OCI-LY7 (cell line): ENCODE measurements at regions not wholly inside any gene's neighbourhood (a gene's known extent, or its start where the extent isn't known, plus 50 kb on each side); places are given as distances from the start of the nearest gene placed in this dataset.

Source experiments
- BruUV-seq: library from RNA; stranded (reverse); fragments of 400-500 nt; replicated peaks from 2 replicates; lab custom pipeline; 2021; lab: Mats Ljungman, UMichigan
- CTCF ChIA-PET: fragments of 300-600 bp; sonication (Branson Sonifier 250); formaldehyde crosslinking; loops from one replicate; lab custom pipeline; 2022; ENCODE audit warnings: antibody characterized with exemption; ENCODE audit not compliant: unreplicated experiment; lab: Charles Lee
- POLR2A ChIA-PET: fragments of 300-600 bp; sonication (Branson Sonifier 250); formaldehyde crosslinking; loops from one replicate; lab custom pipeline; 2022; ENCODE audit warnings: antibody characterized with exemption; lab: Charles Lee
- DNase-seq: peaks from one replicate; pipeline ENCODE4 v3.0.0-alpha.2; 2015; ENCODE audit warnings: low spot score
- H2AFZ ChIP-seq: fragments of 200-600 bp; sonication (generic), shearing (Covaris generic); 2 replicates; pipeline ENCODE4 v1.6.1; 2014; ENCODE audit warnings: mild to moderate bottlenecking, antibody characterized with exemption, low read length, moderate library complexity
- H3K27ac ChIP-seq: fragments of 200-600 bp; sonication (generic); 2 replicates; pipeline ENCODE4 v1.5.1; 2014; ENCODE audit warnings: mixed run types, low read depth, mild to moderate bottlenecking, moderate library complexity, low read length, inconsistent platforms; ENCODE audit not compliant: poor library complexity, severe bottlenecking
- H3K36me3 ChIP-seq: fragments of 200-600 bp; sonication (generic); 2 replicates; pipeline ENCODE4 v1.6.1; 2014; ENCODE audit warnings: mild to moderate bottlenecking, antibody characterized with exemption, low read length, moderate library complexity, mixed read lengths; ENCODE audit not compliant: insufficient read depth
- H3K4me1 ChIP-seq: fragments of 200-600 bp; sonication (generic); 2 replicates; pipeline ENCODE4 v1.5.1; 2014; ENCODE audit warnings: mild to moderate bottlenecking, low read length; ENCODE audit not compliant: insufficient read depth, poor library complexity, severe bottlenecking
- H3K4me2 ChIP-seq: fragments of 200-600 bp; sonication (generic); 2 replicates; pipeline ENCODE4 v1.6.1; 2014; ENCODE audit warnings: mild to moderate bottlenecking, low read length
- H3K4me3 ChIP-seq: fragments of 200-600 bp; sonication (generic); 2 replicates; pipeline ENCODE4 v1.5.1; 2014; ENCODE audit warnings: mild to moderate bottlenecking, low read depth, low read length; ENCODE audit not compliant: poor library complexity, severe bottlenecking
- H3K79me2 ChIP-seq: fragments of 200-600 bp; sonication (generic); 2 replicates; pipeline ENCODE4 v1.6.1; 2016; ENCODE audit warnings: low read depth, mild to moderate bottlenecking, low read length, moderate library complexity, mixed read lengths; ENCODE audit not compliant: insufficient read depth
- H3K9me2 ChIP-seq: fragments of 200-600 bp; sonication (generic); 2 replicates; pipeline ENCODE4 v1.6.1; 2016; ENCODE audit warnings: mild to moderate bottlenecking, low read length, mixed read lengths; ENCODE audit not compliant: insufficient read depth
- H3K9me3 ChIP-seq: fragments of 200-600 bp; sonication (generic); 2 replicates; pipeline ENCODE4 v1.6.1; 2014; ENCODE audit warnings: mild to moderate bottlenecking, mixed run types, low read length, mixed read lengths
- H4K20me1 ChIP-seq: fragments of 200-600 bp; sonication (generic); 2 replicates; pipeline ENCODE4 v1.6.1; 2014; ENCODE audit warnings: mild to moderate bottlenecking, antibody characterized with exemption, low read length, moderate library complexity, mixed read lengths; ENCODE audit not compliant: insufficient read depth
- EZH2phosphoT487 ChIP-seq: fragments of 200-600 bp; sonication (generic); IDR thresholded peaks from 2 replicates; pipeline ENCODE4 v1.6.1; 2018; ENCODE audit warnings: low read depth, borderline replicate concordance, mild to moderate bottlenecking, mixed run types, antibody characterized with exemption, low read length, moderate library complexity, mixed read lengths
- intact Hi-C: fragments of 100-400 bp; cut with micrococcal nuclease; formaldehyde crosslinking; loops from one replicate; pipeline ENCODE4 v1.10.0; 2022; ENCODE audit not compliant: unreplicated experiment
- TF ChIP-seq, protein P1 (sequence below): fragments of 200-600 bp; sonication (generic); conservative IDR thresholded peaks from 2 replicates; pipeline ENCODE4 v1.5.1; 2014; ENCODE audit warnings: mild to moderate bottlenecking, antibody characterized with exemption, low read length, moderate library complexity, mixed read lengths

DNA sequence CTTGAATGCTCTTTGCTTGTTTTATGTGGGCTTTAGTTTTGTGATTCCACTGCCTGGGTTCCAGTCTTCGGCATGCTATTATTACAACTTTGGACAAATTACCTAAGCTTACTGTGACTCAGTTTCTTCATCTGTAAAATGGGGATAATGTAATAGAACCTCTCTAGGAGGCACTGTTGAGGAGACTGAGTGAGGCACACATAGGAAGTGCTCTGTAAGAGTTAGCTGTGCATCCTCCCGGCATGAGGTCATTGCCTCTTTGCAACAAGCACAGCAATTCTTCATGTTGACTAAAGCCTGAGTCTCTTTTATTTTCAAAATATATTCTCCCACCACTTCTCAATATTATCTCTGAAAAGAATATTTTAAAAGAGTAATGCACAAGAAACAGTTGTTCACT is 227.4 kb downstream of the DLEU7 start:
- ChIA-PET CTCF (no interaction called here), POLR2A (interaction anchor here (0.5 to 1.9 kb wide), 5 partner anchors 10 to 135 kb away, joined by 3 to 5 read pairs (median 4); no protein-coding TSS in a partner anchor)
- H3K4me3 ChIP-seq, result no peak overlapping the region
- H3K36me3 ChIP-seq, result no peaks in the 10 kb centered on the region
- DNase-seq, result no peak
- no TSS peak for BruUV-seq
- no peaks in the 10 kb centered on the region for H3K79me2 ChIP-seq
- H3K27ac ChIP-seq, result no peak overlapping the region
- H2AFZ ChIP-seq, result peak overlapping the region; percentile 63; the same call in 1 of the 2 replicates
- no peaks in the 10 kb centered on the region for H3K9me3 ChIP-seq
- H3K9me2 ChIP-seq, result no peaks in the 10 kb centered on the region
- intact Hi-C loops, result no loop called here
- peaks cover 33% of the 10 kb centered on the region for H3K4me1 ChIP-seq
- no peaks in the 10 kb centered on the region for H4K20me1 ChIP-seq
- TF ChIP-seq, protein P1, sequence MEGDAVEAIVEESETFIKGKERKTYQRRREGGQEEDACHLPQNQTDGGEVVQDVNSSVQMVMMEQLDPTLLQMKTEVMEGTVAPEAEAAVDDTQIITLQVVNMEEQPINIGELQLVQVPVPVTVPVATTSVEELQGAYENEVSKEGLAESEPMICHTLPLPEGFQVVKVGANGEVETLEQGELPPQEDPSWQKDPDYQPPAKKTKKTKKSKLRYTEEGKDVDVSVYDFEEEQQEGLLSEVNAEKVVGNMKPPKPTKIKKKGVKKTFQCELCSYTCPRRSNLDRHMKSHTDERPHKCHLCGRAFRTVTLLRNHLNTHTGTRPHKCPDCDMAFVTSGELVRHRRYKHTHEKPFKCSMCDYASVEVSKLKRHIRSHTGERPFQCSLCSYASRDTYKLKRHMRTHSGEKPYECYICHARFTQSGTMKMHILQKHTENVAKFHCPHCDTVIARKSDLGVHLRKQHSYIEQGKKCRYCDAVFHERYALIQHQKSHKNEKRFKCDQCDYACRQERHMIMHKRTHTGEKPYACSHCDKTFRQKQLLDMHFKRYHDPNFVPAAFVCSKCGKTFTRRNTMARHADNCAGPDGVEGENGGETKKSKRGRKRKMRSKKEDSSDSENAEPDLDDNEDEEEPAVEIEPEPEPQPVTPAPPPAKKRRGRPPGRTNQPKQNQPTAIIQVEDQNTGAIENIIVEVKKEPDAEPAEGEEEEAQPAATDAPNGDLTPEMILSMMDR, result peak; percentile 34; the same call in 1 of the 2 replicates
- no peak for TF ChIP-seq EZH2phosphoT487
- H3K4me2 ChIP-seq, result no peak overlapping the region

DNA sequence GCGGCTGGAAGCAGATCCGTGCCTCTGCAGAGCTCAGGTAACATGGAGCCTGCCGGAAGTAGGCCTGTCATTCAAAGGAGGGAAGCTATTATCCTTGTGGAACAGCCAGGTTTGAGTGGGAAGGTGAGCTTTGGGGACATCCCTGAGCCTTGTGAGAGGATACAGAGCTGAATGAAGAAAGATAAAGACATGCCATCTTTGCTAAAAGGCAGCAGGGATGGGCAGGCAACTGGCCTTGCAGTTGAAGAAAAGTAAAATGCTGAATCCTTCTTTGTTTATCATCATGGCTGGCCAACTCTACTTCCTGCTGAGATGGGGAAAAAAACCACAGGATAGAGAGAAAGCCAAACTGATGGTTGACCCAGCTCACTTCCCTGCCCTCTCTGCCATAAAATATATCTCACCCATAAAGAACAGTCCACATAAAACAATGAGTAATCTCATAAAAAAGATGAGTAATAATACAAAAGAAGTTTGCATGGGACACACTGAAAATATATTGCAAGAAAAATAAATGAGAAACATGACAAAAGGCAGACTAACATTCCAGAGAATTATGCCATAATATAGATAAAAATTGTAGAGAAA is 226.3 kb downstream of the DLEU7 start:
- intact Hi-C loops, result no loop called here
- Histone ChIP-seq H3K4me2 (peak overlapping the region; percentile 25), H3K9me3 (no peaks in the 10 kb centered on the region), H3K9me2 (no peaks in the 10 kb centered on the region), H4K20me1 (no peaks in the 10 kb centered on the region), H3K79me2 (no peaks in the 10 kb centered on the region), H2AFZ (peak overlapping the region; percentile 63; the same call in 1 of the 2 replicates), H3K4me1 (peaks cover 22% of the 10 kb centered on the region), H3K36me3 (no peaks in the 10 kb centered on the region), H3K27ac (no peak overlapping the region), H3K4me3 (no peak overlapping the region)
- BruUV-seq, result no TSS peak
- TF ChIP-seq EZH2phosphoT487, result no peak
- TF ChIP-seq, protein P1, result no peak
- ChIA-PET POLR2A (interaction anchor here (0.6 to 1.3 kb wide), 6 partner anchors 9 to 104 kb away, joined by 3 to 6 read pairs (median 3); no protein-coding TSS in a partner anchor), CTCF (interaction anchor here (0.5 kb wide), 1 partner anchor 619 kb away, joined by 3 read pairs; no protein-coding TSS in a partner anchor)
- DNase-seq, result no peak

DNA sequence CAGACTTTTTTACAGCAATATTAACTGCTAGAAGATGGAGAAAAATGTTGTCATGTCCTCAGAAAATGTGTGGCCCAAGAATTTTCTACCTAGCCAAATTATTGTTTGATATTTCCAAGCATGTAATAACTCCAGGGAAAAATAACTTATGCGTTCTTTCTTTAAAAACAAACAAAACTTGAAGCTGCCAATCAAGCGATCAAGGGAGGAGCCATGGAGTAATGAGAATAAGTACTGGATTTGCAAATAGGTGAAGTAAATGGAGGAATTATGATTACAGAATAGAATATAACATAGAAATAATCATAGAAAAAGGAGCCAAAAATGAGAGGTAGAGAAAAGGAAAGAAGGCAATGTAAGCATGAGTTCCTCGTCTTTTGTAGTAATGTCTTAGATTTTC is 225.3 kb downstream of the DLEU7 start:
- no TSS peak for BruUV-seq
- DNase-seq, result no peak
- H2AFZ ChIP-seq, result no peak overlapping the region
- ChIA-PET CTCF (no interaction called here), POLR2A (interaction anchor here (0.8 to 1.3 kb wide), 5 partner anchors 10 to 181 kb away, joined by 3 to 6 read pairs (median 3); no protein-coding TSS in a partner anchor)
- intact Hi-C loops, result no loop called here
- 0 out of 2 replicates have a peak, but pooled peaks cover 3% of the 10 kb centered on the region for H3K9me3 ChIP-seq
- H3K4me1 ChIP-seq, result peaks cover 14% of the 10 kb centered on the region
- H3K79me2 ChIP-seq, result no peaks in the 10 kb centered on the region
- H3K4me2 ChIP-seq, result no peak overlapping the region
- no peaks in the 10 kb centered on the region for H4K20me1 ChIP-seq
- H3K4me3 ChIP-seq, result no peak overlapping the region
- H3K9me2 ChIP-seq, result no peaks in the 10 kb centered on the region
- TF ChIP-seq EZH2phosphoT487, result no peak
- TF ChIP-seq, protein P1, result no peak
- H3K27ac ChIP-seq, result no peak overlapping the region
- H3K36me3 ChIP-seq, result no peaks in the 10 kb centered on the region
